ENCODE measurements at regions not wholly inside any gene's neighbourhood (a gene's known extent, or its start where the extent isn't known, plus 50 kb on each side); places are given as distances from the start of the nearest gene placed in this dataset.
A peak's percentile ranks its signal among the peaks of the same experiment; 100 is the strongest.

- TF ChIP-seq ASH1L (IDR thresholded peaks at IDR 0.05; ENCODE audit: borderline replicate concordance, low read depth, partially characterized antibody) (no peak), HCFC1 (IDR thresholded peaks at IDR 0.05; ENCODE audit: low read depth, low read length) (no peak), IRF2 (CRISPR knock-in tag; IDR thresholded peaks at IDR 0.05) (no peak), CEBPZ (IDR thresholded peaks at IDR 0.05; ENCODE audit: borderline replicate concordance, low read depth, low read length) (no peak), MTA3 (IDR thresholded peaks at IDR 0.05; ENCODE audit: borderline replicate concordance) (peak; percentile 96), KLF16 (IDR thresholded peaks at IDR 0.05) (peak; percentile 89), MLLT1 (IDR thresholded peaks at IDR 0.05) (no peak), ZNF143 (CRISPR knock-in tag; IDR thresholded peaks at IDR 0.05) (no peak), MCM2 (IDR thresholded peaks at IDR 0.05; ENCODE audit: low read depth) (no peak), SRSF3 (IDR thresholded peaks at IDR 0.05; ENCODE audit: insufficient read depth, low read length) (no peak), GATA2 (CRISPR knock-in tag; IDR thresholded peaks at IDR 0.05) (peak; percentile 94), ZFP36 (IDR thresholded peaks at IDR 0.05; ENCODE audit: low read depth, low read length, partially characterized antibody) (peak; percentile 49), NR2C2 (CRISPR knock-in tag; IDR thresholded peaks at IDR 0.05) (no peak), NR2C2 (tag; IDR thresholded peaks at IDR 0.05) (no peak), ZNF184 (CRISPR knock-in tag; IDR thresholded peaks at IDR 0.05) (no peak), ZMIZ1 (IDR thresholded peaks at IDR 0.05; ENCODE audit: low read depth in 2 of 2, low read length in 2 of 2) (peak in 1 of 2 experiments; percentile 85; a peak in 1 of 4 replicates), ZNF707 (CRISPR knock-in tag; conservative IDR thresholded peaks at IDR 0.05) (no peak), FOXJ2 (tag; IDR thresholded peaks at IDR 0.05) (peak; percentile 98), CSDE1 (IDR thresholded peaks at IDR 0.05) (no peak), TSC22D4 (tag; IDR thresholded peaks at IDR 0.05) (no peak), SREBF1 (IDR thresholded peaks at IDR 0.05; ENCODE audit: borderline replicate concordance, low read depth, low read length) (no peak), NFRKB (IDR thresholded peaks at IDR 0.05; ENCODE audit: low read depth) (no peak)
These were observed 73.9 kb upstream of the CABCOCO1 start (continued) for GRCh38 chr10:61588770-61589211.

Measured in K562 (cell line).